Inflammatory macrophage (primary cell): ENCODE measurements at regions not wholly inside any gene's neighbourhood (a gene's known extent, or its start where the extent isn't known, plus 50 kb on each side); places are given as distances from the start of the nearest gene placed in this dataset.

ENCODE experiments used
- DNase-seq, 2 donors: peaks; one replicate each; pipeline ENCODE4 v3.0.0-alpha.2; 2020 to 2022

DNA sequence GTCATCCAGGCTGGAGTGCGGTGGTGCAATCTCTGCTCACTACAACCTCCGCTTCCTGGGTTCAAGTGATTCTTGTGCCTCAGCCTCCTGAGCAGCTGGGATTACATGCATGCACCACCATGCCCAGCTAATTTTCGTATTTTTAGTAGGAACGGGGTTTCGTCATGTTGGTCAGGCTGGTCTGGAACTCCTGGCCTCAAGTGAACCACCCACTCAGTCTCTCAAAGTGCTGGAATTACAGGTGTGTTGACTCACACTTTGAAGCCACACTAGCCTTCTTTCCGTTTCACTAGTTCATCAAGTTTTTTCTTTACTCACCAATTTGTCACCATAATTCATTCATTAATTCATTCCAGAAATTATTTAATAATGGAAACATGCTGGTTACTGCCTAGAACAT is 298.4 kb upstream of the MTNR1B start:
- no peak for DNase-seq

DNA sequence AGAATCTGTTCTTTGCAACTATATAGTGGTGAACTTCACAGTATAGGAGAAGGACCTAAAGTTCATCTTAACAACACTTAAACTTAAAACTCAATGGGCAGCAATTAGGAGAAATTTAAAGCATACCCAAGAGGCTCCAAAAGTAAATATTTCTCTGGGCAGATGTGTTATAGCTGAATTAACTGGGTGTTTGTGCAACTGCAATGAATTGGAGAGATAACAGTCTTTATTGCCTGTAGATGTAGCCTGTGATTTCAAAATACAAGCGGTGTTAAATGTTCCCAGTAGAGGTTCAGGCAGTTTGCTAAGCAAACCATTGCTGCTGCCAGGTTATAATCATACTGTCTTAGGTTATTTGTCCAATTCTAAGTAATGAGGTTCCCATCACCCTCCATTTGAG is 294.1 kb upstream of the MTNR1B start:
- no peak for DNase-seq

- DNase-seq: no peak
Measured at GRCh38 chr11:92675810-92676209, 293.6 kb upstream of the MTNR1B start.

DNA sequence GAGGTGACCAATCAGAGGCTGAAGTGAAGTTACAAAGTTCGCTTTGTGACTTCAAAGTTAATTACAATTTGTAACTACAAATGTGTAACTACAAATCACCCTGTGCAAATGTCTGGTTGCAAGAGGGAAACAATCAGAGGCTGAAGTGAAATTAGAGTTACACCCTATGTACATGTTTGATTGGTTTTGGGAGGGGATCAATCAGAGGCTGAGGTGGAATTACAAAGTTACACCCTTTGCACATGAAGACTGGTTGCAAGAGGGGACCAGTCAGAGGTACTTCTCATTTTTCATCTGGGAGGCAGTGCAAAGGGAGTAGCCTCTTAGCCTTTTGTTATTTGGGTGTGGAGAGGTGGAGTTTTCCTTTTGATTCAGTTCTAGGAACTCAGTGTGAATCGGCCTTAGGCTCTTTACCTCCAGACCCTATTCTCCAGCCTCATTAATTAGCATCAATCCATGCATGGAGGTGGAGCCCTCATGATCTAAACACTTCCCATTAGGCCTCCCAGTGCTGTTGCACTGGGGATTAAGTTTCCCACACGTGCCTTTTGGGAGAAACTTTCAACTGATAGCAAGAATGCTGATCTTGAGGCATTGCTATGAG is 291.3 kb upstream of the MTNR1B start:
- no peak for DNase-seq

DNA sequence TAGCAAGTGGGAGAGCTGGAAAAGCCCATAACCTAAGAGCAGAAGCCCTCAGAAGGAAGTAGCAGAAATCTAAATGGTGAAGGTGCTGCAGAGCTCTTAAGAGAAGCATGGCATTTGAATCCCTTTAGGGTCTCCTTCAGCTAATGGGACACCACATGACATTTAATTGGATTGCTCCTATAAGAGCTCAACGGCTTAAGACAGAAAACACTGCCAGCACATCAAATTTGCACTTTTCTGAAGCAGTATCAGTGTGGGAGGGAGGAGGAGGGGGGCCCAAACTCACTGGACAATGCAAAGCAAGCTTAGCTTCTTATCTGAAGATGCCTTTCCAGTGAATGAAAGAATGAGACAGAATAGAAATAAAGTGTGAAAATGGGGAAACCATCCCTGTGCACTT is 287.9 kb upstream of the MTNR1B start:
- DNase-seq: no peak

DNA sequence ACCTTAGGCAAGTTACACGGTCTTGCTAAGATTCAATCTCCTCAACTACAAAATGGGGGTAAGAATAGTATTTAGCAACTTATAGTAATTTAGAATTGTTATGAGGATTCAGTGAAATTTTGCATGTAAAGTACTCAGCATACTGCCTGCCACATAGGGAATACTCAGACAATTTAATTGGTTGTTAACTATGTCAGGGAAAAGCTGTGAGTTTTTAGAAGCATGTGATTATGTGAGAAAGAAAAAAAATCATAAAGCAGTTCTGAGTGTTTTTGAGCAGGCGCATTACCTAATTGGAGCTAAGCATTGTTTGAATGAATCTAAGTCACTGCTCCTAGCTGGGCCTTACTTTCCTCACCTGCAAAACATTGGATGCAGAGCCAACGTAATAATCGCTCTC is 287.3 kb upstream of the MTNR1B start:
- no peak for DNase-seq

DNA sequence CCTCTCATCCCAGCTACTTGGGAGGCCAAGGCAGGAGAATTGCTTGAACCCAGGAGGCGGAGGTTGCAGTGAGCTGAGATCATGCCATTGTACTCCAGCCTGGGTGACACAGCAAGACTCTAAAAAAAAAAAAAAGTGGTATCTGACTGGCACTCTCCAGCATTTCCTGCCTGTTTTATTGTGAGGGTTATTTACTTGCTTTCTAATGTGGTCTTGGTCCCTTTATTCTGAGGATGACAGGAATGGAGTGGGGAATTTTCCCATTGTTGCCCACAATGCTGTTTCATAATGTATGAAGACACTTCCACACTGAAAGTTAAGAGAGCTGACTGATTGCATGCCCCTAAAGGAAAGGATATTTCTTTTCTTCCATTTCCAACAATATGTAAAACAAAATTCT is 286.5 kb upstream of the MTNR1B start:
- no peak for DNase-seq

DNA sequence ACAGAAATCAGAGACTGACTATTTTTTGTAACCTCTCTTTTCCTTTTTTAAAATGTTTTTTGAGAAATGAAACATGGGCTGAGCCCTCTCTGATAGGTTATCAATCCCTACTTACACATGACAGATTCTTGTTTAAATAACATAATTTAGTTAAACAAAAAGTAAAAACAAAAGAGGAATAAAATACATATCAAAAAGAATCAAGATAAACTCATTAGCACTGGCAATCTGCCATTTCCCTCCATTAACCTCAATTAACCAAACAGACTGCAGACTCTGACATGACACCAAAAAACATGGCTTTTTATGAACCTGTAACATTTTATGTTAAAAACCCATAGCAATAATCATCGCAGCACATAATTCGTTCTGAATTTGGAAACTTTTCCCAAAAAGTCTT is 284.4 kb upstream of the MTNR1B start:
- no peak for DNase-seq

DNA sequence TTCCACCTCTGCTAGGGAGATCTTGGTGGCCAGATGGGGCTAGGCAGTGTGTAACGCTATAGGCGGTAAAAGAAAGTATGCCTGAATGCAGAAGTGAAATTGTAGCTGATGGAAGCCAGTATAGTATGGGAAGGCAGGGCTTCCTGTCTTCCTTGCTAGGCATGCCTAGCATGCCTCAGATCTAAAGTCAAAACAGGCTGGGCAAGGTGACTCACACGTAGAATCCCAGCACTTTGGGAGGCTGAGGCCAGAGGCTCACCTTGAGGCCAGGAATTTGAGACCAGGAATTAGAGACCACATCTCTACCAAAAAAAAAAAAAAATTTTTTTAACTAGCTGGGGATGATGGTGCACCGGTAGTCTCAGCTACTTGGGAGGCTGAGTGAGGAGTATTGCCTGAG is 281.7 kb upstream of the MTNR1B start:
- DNase-seq: no peak

DNA sequence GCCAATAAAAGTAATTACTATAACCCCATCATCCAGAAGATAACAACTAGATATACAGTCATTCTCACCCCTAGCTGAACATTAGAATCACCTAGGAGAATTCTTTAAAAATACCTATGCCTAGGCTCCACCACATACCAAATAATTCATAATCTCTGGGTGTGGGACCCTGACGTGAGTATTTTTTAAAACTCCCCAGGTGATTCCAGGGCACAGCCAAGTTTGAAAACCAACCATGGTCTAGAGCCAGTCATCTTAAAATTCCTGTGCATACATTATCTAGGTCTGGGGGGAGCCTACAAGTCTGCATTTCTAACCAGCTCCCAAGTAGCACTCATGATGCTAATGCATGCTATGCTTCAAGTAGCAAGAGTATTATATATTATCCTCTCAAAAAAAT is 281.0 kb upstream of the MTNR1B start:
- no peak for DNase-seq

DNA sequence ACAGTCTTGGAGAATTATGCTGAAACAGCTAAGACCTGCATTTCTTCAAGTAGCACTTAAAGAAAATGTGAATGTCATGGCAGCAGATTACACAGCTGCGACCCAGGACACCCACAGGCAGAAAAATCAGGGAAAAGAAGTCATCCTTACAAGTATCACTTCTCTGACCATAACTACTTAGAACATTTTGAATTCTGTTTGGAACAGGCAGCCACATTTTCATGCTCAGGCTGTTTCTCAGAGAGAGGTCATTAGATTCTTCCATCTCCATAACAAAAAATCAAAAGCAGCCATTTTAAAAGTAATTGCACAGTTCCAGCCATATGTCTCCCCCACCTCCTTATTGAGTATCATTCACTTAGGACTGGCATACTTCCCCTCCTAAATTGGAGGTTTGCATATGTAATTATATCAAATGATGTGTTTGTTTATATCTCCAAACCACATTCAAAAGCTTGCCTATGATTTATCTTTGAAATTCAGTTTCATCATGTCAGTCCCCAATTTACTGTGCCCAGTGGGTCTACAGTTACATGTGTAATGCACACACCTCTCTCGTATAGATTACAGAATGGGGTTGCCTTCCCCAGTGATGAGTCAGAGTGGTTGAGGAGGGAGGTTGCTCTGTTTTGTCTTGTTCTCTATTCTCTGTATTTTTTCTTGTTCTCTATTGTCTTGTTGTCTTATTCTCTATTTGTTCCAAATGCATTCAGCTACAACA is 276.5 kb upstream of the MTNR1B start:
- DNase-seq: no peak

DNA sequence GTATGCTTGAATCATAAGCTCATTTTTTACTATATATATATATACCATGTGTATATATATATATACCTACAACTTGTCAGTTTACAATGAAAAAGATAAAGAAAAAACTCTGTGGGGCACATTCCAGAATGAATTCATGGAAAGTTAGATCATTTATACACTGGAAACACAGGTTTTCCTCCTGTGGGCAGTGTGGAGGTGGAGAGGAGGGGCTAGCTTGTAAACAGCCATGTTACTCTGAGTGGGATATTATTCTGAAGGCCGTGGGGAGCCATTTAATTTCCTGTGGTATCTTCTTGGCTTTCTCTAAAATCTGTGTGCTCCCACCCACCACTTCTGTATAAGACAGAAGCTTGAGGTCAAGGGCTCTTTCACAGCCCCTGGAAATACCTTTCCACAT is 273.4 kb upstream of the MTNR1B start:
- no peak for DNase-seq

GRCh38 chr11:92697461-92698312 is 271.8 kb upstream of the MTNR1B start:
- peak; percentile 21 to 23 for DNase-seq

- peak; percentile 12 to 40 for DNase-seq
Measured at GRCh38 chr11:92698742-92699141, 270.7 kb upstream of the MTNR1B start.

GRCh38 chr11:92702037-92702804 is 267.2 kb upstream of the MTNR1B start:
- no peak for DNase-seq

- no peak for DNase-seq
Measured at GRCh38 chr11:92702805-92703448, 266.5 kb upstream of the MTNR1B start.

- no peak for DNase-seq
Measured at GRCh38 chr11:92703449-92703830, 266.0 kb upstream of the MTNR1B start.

DNA sequence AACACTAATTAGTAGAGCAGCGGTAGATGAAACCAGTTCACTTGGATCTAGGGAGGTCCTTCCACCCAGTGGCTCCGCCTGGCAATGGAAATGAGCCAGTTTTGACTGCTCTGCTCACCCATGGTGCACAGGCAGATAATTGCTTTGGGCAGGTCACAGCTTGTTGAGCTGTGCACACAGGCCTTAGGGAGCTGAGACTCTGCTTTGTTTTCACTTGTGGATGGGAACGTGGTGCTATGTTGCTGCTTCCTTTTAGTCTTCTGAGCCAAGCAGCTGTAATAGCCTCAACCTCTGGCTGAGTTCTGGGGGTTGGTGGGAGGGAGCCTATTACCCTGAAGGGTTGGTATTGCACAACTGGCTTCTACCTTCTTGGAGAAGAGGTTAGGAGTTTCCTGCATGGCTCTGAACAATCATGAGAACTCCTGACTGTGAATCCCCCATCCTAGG is 262.3 kb upstream of the MTNR1B start:
- DNase-seq: no peak

DNA sequence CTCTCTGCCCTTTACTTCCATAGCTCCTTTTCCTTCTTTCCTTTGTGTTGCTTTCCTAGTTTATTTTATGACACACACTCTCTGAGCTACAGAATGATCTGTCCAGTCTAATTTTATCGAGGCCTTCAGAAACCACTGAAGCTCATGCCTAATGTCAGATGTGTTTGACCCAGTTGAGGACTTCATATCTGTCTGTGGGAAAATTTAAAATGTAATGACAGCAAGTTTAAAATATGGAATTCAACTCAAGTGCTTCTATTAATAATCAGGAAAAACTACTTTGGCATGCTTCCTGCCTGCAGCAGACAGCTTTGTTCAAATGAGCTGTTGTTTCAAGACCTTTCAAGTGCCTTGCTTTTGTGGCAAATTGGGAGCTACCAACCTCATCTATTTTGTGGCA is 261.8 kb upstream of the MTNR1B start:
- no peak for DNase-seq

GRCh38 chr11:92709329-92709728 is 260.1 kb upstream of the MTNR1B start:
- DNase-seq: no peak

DNA sequence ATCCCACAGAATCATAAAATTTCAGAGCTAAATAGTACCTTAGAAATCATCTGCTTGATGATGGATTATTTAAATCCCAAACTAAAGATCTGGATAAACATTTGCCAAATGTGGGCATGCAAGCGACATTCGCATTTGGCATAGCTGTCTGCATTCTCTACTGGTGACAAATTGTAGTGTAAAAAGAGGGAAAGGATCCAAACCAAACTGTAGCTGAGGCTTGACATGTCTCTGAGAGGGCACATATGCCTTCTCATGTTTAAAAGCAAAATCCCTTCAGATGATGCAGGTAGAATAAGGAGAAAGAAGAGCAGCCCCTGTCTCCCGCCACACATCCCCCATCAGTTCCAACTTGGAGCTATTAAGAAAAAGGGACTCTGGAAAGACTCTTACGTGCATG is 257.5 kb upstream of the MTNR1B start:
- DNase-seq: no peak

GRCh38 chr11:92714111-92714510 is 255.3 kb upstream of the MTNR1B start:
- no peak for DNase-seq

- no peak for DNase-seq
Measured at GRCh38 chr11:92717240-92717639, 252.2 kb upstream of the MTNR1B start.
